Astrocyte of the hippocampus (primary cell): ENCODE measurements at regions not wholly inside any gene's neighbourhood (a gene's known extent, or its start where the extent isn't known, plus 50 kb on each side); places are given as distances from the start of the nearest gene placed in this dataset.

Experiments
- DNase-seq: peaks from one replicate; pipeline ENCODE4 v3.0.0; 2011; ENCODE audit warnings: low read depth, low spot score

DNA sequence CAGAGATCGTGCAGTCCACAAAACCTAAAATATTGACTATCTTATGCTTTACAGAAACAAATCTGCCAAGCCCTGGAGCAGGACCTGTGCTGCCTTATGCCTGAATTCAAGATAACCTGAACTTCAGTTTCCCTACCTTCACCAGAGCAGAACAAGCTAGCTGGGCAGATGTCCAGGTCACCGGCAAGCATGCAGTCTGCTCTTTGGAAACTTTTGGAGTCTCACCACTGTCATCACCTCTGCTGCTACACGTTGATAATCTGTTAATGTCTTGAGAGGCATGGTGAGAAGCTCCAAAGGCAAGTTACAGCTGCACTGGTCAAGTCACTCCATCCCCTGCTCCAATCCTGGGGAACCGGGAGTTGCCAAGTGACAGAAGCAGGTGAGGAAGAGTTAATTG is 354.2 kb downstream of the RBM43 start:
- no peak for DNase-seq

GRCh38 chr2:150903461-150903860 is 358.2 kb downstream of the RBM43 start:
- no peak for DNase-seq

DNA sequence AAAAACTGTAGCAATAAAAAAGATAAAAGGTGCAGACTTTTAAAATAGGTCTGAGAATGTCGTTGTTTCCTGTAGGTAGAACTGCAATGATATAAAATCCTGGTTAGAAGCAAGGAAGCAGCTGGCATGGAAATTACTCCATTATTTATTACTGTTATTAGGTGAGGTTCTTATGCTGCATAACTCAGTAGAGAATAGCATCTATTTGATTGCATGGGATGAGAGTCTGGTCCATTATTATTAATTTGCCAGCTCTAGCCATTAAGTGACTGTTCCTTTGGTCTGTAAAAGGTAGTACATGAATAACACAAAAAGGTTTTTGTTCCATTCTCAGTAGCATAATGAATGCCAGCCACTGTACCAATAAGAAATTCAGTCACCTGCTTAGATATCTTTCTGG is 358.6 kb downstream of the RBM43 start:
- DNase-seq: no peak

DNA sequence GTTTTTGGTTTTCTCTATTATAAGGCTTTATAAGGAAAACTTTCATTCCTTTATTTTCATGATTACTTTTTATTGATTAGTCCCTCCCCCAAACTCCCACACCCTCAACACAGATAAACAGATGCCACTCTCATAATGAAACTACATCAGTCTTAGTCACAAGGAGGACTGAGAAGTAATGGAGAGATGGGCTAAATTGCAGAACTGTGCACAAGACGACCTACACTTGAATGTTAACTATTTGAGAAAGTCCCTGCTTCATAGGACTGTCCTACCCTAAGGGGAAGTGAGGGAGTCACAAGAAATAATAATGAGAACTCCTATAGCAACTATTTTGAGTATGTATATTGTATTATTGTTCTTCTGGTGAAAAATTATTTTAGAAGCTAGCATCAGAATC is 360.8 kb downstream of the RBM43 start:
- DNase-seq: no peak

- DNase-seq: no peak
These were observed 365.7 kb downstream of the RBM43 start for GRCh38 chr2:150895968-150896367.

GRCh38 chr2:150889141-150889540 is 372.5 kb downstream of the RBM43 start:
- no peak for DNase-seq

GRCh38 chr2:150888337-150888736 is 373.3 kb downstream of the RBM43 start:
- DNase-seq: no peak

DNA sequence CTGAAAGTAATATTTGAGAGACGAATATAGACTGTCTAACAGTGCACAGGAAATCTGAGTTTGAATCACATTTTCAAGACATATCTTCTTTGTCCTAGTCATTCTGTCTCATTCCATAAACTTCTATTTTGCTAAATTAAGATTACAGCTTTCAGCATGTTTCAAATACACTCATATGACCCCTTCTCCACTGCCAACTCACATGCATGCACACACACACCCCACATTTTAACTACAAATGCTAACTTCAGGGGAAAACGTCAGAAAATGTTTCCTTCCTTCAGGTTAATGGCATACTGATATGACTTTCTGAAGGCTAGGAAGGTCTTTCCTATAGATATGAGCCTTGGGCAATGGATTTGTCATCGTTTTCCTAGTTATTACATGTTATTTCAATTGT is 373.7 kb downstream of the RBM43 start:
- DNase-seq: no peak

- no peak for DNase-seq
These were observed 375.8 kb downstream of the RBM43 start for GRCh38 chr2:150885774-150886386.

DNA sequence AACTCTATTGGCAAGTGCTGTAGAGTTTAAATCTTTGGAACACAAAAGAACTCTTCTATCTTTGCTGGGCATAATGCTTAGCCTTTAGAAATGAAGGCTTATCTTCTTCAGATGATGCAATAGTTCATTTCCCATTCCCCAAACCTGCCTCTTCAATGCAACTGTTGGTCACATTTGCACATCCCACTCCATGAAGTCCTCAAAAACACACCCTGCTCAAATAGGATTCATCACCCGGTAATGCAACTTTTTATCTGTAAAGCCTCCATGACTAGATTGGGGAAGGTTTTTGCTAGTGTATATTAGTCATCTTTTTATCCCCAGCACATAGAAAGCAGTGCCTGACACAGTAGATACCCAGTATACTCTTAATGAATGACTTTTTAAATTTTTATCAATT is 376.4 kb downstream of the RBM43 start:
- DNase-seq: no peak

GRCh38 chr2:150883613-150883895 is 378.1 kb downstream of the RBM43 start:
- DNase-seq: no peak

- no peak for DNase-seq
These were observed 378.7 kb downstream of the RBM43 start for GRCh38 chr2:150882751-150883612.

- no peak for DNase-seq
These were observed 380.7 kb downstream of the RBM43 start for GRCh38 chr2:150880986-150881385.

DNA sequence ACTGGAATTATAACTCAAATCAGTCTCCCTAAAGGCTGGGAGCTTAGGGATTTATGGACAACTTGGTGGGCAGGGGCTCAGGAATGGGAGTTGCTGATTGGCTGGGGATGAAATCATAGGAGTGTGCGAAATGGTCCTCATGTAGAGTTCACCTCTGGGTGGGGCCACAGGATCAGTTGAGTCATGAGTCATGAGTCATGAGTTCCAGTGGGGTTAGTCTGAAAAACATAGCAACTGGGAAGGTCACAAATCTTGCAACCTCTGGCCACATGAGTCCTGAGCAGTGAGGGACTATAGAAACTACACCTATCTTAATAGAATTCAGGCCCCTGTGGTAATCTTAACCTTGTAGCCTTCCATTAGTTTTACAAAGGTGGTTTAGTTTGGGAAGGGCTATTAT is 383.3 kb downstream of the RBM43 start:
- DNase-seq: no peak

DNA sequence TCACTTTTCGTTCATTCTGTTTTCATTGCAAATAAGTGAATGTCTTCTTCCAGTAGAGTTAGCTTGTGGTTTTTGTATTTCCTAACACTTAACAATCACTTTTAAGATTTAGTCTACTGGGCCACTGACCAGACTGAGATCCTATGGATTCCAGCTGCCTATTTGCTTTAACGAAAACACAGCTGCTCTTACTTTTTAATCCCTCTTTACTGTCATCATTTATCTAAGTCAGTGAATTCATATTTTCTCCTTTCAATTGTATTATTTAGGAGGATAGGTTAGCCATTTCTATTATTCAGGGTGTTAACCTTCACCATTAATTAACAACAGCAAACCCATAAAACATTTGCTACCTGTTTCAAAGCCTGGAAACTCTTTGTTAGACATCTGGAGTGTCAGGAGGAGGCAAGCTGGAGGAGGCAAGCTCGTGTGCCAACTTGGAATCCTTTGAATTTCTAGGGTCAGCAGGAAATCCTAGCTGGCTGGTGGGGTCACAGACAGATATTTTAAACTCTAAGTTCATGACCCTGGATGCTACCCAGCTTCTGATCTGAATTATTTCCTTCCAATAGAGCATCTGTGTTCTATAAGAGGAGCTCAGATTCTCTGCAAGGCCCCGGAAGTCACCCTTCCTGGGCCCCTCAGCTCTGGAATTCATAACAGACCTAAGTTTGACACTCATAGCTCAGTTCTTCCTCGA is 385.3 kb downstream of the RBM43 start:
- DNase-seq: no peak

GRCh38 chr2:150873396-150873772 is 385.9 kb upstream of the RND3 start:
- DNase-seq: no peak

DNA sequence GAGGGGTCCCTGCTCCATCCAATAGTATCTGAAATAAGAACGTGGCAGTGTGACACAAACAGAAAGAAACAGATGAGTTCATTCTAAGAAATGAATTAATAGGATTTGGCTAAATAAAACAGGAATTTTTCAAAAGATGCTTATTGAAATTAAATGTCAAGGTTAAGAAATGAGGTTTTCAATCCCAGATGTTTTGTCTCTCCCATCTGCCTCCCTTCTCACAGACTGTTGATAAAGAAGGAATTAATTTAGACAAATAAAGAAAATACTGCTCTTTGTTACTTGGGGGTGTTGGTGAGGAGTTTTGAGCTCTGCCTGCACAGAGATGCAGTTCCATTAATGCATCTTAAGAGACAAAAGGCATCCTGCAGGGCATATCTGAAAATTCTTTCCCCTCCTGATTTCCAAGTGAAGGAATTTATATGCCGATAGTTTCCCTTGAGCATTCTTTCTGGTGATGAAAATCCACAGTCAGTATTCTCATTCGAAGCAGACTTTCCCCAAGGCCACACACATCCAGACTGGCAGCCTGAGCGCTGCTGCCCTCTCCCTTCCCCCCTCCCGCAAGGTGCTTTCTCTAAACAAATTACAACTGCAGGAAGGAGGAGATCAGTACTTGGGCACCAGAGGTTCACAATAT is 385.4 kb upstream of the RND3 start:
- DNase-seq: peak; percentile 21

GRCh38 chr2:150866431-150866830 is 379.0 kb upstream of the RND3 start:
- no peak for DNase-seq

DNA sequence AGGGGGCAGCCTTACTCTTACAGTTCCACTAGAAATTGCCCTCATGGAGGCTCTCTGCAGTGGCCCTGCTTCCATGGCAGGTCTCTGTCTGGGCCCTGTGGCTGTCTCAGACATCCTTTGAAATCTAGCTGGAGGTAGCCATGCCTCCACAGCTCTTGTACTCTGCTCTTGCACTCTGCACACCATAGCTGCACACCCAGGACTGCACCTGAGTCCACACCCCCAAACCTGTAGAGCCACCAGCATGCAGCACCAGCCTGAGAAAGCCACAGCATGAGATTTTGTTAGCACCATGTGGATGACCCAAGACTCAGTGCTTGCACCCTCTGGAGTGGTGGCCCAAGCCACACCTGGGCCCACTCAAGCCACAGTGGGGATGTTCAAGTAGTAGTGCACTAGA is 376.2 kb upstream of the RND3 start:
- no peak for DNase-seq

- no peak for DNase-seq
These were observed 372.8 kb upstream of the RND3 start for GRCh38 chr2:150860301-150860700.

DNA sequence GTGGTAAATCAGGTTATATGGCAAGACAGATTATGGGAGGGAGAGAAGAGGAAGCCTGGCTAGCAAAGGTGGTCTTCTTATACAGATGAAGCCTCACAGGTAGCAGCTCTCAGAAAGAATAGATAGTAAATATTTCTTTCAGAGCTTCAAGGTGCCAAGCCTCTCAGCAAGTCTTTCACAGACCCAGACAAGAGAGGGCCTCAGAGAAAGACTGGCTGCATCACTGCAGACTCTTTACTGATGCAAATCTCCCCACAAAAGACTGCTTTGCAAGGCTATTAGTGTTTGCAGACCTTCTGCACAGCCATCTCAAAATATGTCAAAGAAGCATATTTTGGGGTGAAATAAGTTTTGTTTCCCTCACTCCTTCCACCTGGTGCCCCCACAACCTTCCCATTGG is 372.4 kb upstream of the RND3 start:
- DNase-seq: no peak

- no peak for DNase-seq
These were observed 371.7 kb upstream of the RND3 start for GRCh38 chr2:150859162-150859561.

DNA sequence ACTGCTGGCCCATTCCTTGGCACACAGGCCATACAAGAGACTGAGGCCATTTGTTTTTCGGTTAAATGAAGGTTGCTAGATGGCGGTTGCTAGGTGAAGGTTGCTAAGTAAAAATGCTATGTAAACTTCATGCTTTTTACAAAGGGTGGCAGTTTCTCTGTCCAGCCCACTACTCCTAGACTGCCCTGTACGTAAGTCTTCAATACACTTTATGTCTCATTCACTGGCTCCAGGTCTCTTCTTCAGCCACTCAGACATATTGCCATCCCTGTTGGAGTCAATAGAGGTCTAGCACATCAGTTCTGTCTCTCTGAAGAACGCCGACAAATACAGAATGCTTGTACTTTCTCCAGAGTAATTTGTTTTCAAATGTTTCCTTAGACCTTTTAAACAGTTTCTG is 370.9 kb upstream of the RND3 start:
- DNase-seq: no peak
